GM23338 (cell line): ENCODE measurements at regions not wholly inside any gene's neighbourhood (a gene's known extent, or its start where the extent isn't known, plus 50 kb on each side); places are given as distances from the start of the nearest gene placed in this dataset.

ENCODE experiments used
- ATAC-seq: fragments of 200-7000 bp; cut with Tn5 transposase; 3 replicates; pipeline ENCODE4 v1.9.1; 2020
- DNase-seq: peaks from one replicate; pipeline ENCODE4 v3.0.0-alpha.2; 2015; ENCODE audit warnings: low spot score
- H2AFZ ChIP-seq: fragments of 200-600 bp; sonication (generic); 2 replicates; pipeline ENCODE4 v1.8.0; 2016; ENCODE audit warnings: antibody characterized with exemption, mild to moderate bottlenecking, moderate library complexity
- H3F3A ChIP-seq: fragments of 200-600 bp; sonication (generic); replicated peaks from 2 replicates; pipeline ENCODE4 v1.8.0; 2017; ENCODE audit warnings: antibody characterized with exemption, mixed run types, low read depth
- H3K27ac ChIP-seq: fragments of 200-600 bp; sonication (generic); 2 replicates; pipeline ENCODE4 v1.6.1; 2016; ENCODE audit warnings: low read depth
- H3K27me3 ChIP-seq: fragments of 200-600 bp; sonication (generic); 2 replicates; pipeline ENCODE4 v1.8.0; 2016; ENCODE audit warnings: mild to moderate bottlenecking, mixed run types, moderate library complexity; ENCODE audit not compliant: insufficient read depth
- H3K36me3 ChIP-seq: fragments of 200-600 bp; sonication (generic); 2 replicates; pipeline ENCODE4 v1.8.0; 2016; ENCODE audit warnings: mild to moderate bottlenecking; ENCODE audit not compliant: insufficient read depth
- H3K4me1 ChIP-seq: fragments of 200-600 bp; sonication (generic); 2 replicates; pipeline ENCODE4 v1.8.0; 2016; ENCODE audit warnings: mild to moderate bottlenecking, moderate library complexity; ENCODE audit not compliant: insufficient read depth
- H3K4me2 ChIP-seq: fragments of 200-600 bp; sonication (generic); 2 replicates; pipeline ENCODE4 v1.7.1; 2017; ENCODE audit warnings: mixed run types
- H3K4me3 ChIP-seq: fragments of 200-600 bp; sonication (generic); 2 replicates; pipeline ENCODE4 v1.6.1; 2016; ENCODE audit warnings: mixed run types
- H3K79me2 ChIP-seq: fragments of 200-600 bp; sonication (generic); replicated peaks from 2 replicates; pipeline ENCODE4 v1.8.0; 2017; ENCODE audit warnings: mild to moderate bottlenecking; ENCODE audit not compliant: insufficient read depth
- H3K9me2 ChIP-seq: fragments of 200-600 bp; sonication (generic); 2 replicates; pipeline ENCODE4 v1.8.0; 2017; ENCODE audit not compliant: insufficient read depth
- H4K20me1 ChIP-seq: fragments of 200-600 bp; sonication (generic); replicated peaks from 2 replicates; pipeline ENCODE4 v1.8.0; 2017; ENCODE audit warnings: mild to moderate bottlenecking; ENCODE audit not compliant: insufficient read depth
- H3K27ac Mint-ChIP-seq: 2 replicates; pipeline ENCODE4 v1.8.0; 2020; ENCODE audit warnings: inconsistent platforms, mild to moderate bottlenecking, moderate library complexity, mixed read lengths
- H3K27me3 Mint-ChIP-seq: 3 replicates; pipeline ENCODE4 v1.8.0; 2022; ENCODE audit warnings: low read depth, mild to moderate bottlenecking, moderate library complexity, mixed read lengths, inconsistent platforms; ENCODE audit not compliant: insufficient read depth, poor library complexity
- H3K36me3 Mint-ChIP-seq: 3 replicates; pipeline ENCODE4 v1.8.0; 2021; ENCODE audit warnings: low read depth, mild to moderate bottlenecking, inconsistent platforms, moderate library complexity, mixed read lengths
- H3K4me1 Mint-ChIP-seq: 3 replicates; pipeline ENCODE4 v1.8.0; 2020; ENCODE audit warnings: mild to moderate bottlenecking, inconsistent platforms, mixed read lengths
- H3K4me3 Mint-ChIP-seq: 3 replicates; pipeline ENCODE4 v1.8.0; 2021; ENCODE audit warnings: moderate library complexity, mild to moderate bottlenecking, inconsistent platforms, mixed read lengths
- H3K9me3 Mint-ChIP-seq: 3 replicates; pipeline ENCODE4 v1.8.0; 2020; ENCODE audit warnings: moderate library complexity, mild to moderate bottlenecking, inconsistent platforms, mixed read lengths
- CREB1 ChIP-seq: fragments of 250-450 bp; sonication (Bioruptor Pico); IDR thresholded peaks from 2 replicates; pipeline ENCODE4 v1.5.0; 2020; ENCODE audit warnings: low read depth, mild to moderate bottlenecking, moderate library complexity
- EZH2 ChIP-seq: fragments of 200-600 bp; sonication (generic); IDR thresholded peaks from one replicate; pipeline ENCODE4 v1.8.0; 2017; ENCODE audit warnings: antibody characterized with exemption, mild to moderate bottlenecking, low read depth; ENCODE audit not compliant: unreplicated experiment
- EZH2phosphoT487 ChIP-seq: fragments of 200-600 bp; sonication (generic); IDR thresholded peaks from one replicate; pipeline ENCODE4 v1.8.1; 2018; ENCODE audit warnings: antibody characterized with exemption; ENCODE audit not compliant: unreplicated experiment
- JUNB ChIP-seq: IDR thresholded peaks from one replicate; pipeline ENCODE4 v1.6.1; 2016; ENCODE audit warnings: antibody characterized with exemption; ENCODE audit not compliant: unreplicated experiment
- NANOG ChIP-seq: IDR thresholded peaks from 2 replicates; pipeline ENCODE4 v1.6.1; 2016; ENCODE audit warnings: antibody characterized with exemption, borderline replicate concordance
- POLR2AphosphoS5 ChIP-seq: IDR thresholded peaks from 2 replicates; pipeline ENCODE4 v1.6.1; 2016; ENCODE audit warnings: antibody characterized with exemption, low read depth
- STAT1 ChIP-seq: IDR thresholded peaks from one replicate; pipeline ENCODE4 v1.6.1; 2016; ENCODE audit warnings: antibody characterized with exemption; ENCODE audit not compliant: unreplicated experiment
- ZNF114 ChIP-seq: fragments of 250-450 bp; sonication (Bioruptor Pico); IDR thresholded peaks from 2 replicates; pipeline ENCODE4 v1.5.0; 2020; ENCODE audit warnings: mild to moderate bottlenecking, moderate library complexity
- ZNF331 ChIP-seq: fragments of 250-450 bp; sonication (Bioruptor Pico); IDR thresholded peaks from 2 replicates; pipeline ENCODE4 v1.5.0; 2020; ENCODE audit warnings: low read depth, mild to moderate bottlenecking, moderate library complexity
- TF ChIP-seq, protein P1 (sequence below): IDR thresholded peaks from one replicate; pipeline ENCODE4 v1.6.1; 2018; ENCODE audit warnings: antibody characterized with exemption; ENCODE audit not compliant: unreplicated experiment
- TF ChIP-seq, protein P2 (sequence below): IDR thresholded peaks from 2 replicates; pipeline ENCODE4 v1.6.1; 2016; ENCODE audit warnings: antibody characterized with exemption
- TF ChIP-seq, protein P3 (sequence below): fragments of 250-450 bp; sonication (Bioruptor Pico); IDR thresholded peaks from 2 replicates; pipeline ENCODE4 v1.5.0; 2020; ENCODE audit warnings: mild to moderate bottlenecking, moderate library complexity
- TF ChIP-seq, protein P4 (sequence below), 2 experiments: fragments of 200-600 bp in 1 of 2; sonication (generic) in 1 of 2; conservative IDR thresholded peaks; 2 replicates each; pipeline versions ENCODE4 v1.5.1 to v1.6.1; 2016 to 2017; ENCODE audit warnings: antibody characterized with exemption in 2 of 2, low read depth in 2 of 2, mild to moderate bottlenecking in 2 of 2, moderate library complexity in 1 of 2

DNA sequence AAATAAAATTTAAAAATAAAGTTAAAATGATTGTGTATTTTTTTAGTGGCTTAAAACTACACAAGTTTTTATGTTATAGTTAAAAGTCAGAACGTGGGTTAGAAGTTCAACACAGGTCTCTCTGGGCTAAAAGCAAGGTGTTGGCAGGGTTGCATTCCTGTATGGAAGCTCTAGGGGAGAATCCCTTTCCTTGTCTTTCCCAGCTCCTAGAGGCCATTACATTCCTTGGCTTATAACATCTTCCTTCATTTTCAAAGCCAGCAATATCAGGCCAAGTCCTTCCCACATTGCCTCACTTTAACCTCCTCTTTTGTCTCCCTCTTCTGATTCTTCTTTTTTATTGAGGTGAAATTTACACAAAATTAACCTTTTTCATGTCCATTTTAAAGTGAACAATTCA is 52.4 kb upstream of the EEPD1 start:
- H3K4me1 Mint-ChIP-seq = no peaks in the 10 kb centered on the region
- H3K36me3 Mint-ChIP-seq = no peaks in the 10 kb centered on the region
- Histone ChIP-seq H3K4me3 (no peak overlapping the region), H3K9me2 (no peaks in the 10 kb centered on the region), H4K20me1 (no peaks in the 10 kb centered on the region), H3K27ac (no peak overlapping the region), H3K79me2 (no peaks in the 10 kb centered on the region), H3K4me1 (no peaks in the 10 kb centered on the region), H2AFZ (no peak overlapping the region), H3K36me3 (no peaks in the 10 kb centered on the region), H3F3A (no peaks in the 10 kb centered on the region), H3K27me3 (no peaks in the 10 kb centered on the region), H3K4me2 (no peak overlapping the region)
- peaks cover 11% of the 10 kb centered on the region for H3K27me3 Mint-ChIP-seq
- TF ChIP-seq, protein P1, sequence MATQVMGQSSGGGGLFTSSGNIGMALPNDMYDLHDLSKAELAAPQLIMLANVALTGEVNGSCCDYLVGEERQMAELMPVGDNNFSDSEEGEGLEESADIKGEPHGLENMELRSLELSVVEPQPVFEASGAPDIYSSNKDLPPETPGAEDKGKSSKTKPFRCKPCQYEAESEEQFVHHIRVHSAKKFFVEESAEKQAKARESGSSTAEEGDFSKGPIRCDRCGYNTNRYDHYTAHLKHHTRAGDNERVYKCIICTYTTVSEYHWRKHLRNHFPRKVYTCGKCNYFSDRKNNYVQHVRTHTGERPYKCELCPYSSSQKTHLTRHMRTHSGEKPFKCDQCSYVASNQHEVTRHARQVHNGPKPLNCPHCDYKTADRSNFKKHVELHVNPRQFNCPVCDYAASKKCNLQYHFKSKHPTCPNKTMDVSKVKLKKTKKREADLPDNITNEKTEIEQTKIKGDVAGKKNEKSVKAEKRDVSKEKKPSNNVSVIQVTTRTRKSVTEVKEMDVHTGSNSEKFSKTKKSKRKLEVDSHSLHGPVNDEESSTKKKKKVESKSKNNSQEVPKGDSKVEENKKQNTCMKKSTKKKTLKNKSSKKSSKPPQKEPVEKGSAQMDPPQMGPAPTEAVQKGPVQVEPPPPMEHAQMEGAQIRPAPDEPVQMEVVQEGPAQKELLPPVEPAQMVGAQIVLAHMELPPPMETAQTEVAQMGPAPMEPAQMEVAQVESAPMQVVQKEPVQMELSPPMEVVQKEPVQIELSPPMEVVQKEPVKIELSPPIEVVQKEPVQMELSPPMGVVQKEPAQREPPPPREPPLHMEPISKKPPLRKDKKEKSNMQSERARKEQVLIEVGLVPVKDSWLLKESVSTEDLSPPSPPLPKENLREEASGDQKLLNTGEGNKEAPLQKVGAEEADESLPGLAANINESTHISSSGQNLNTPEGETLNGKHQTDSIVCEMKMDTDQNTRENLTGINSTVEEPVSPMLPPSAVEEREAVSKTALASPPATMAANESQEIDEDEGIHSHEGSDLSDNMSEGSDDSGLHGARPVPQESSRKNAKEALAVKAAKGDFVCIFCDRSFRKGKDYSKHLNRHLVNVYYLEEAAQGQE = no peak
- TF ChIP-seq, protein P2, sequence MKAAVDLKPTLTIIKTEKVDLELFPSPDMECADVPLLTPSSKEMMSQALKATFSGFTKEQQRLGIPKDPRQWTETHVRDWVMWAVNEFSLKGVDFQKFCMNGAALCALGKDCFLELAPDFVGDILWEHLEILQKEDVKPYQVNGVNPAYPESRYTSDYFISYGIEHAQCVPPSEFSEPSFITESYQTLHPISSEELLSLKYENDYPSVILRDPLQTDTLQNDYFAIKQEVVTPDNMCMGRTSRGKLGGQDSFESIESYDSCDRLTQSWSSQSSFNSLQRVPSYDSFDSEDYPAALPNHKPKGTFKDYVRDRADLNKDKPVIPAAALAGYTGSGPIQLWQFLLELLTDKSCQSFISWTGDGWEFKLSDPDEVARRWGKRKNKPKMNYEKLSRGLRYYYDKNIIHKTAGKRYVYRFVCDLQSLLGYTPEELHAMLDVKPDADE = no peak
- TF ChIP-seq STAT1 (no peak), POLR2AphosphoS5 (no peak), CREB1 (CRISPR knock-in tag) (no peak), ZNF114 (CRISPR knock-in tag) (no peak), JUNB (no peak), ZNF331 (CRISPR knock-in tag) (no peak), EZH2phosphoT487 (no peak), NANOG (no peak), EZH2 (no peak)
- TF ChIP-seq, protein P3, sequence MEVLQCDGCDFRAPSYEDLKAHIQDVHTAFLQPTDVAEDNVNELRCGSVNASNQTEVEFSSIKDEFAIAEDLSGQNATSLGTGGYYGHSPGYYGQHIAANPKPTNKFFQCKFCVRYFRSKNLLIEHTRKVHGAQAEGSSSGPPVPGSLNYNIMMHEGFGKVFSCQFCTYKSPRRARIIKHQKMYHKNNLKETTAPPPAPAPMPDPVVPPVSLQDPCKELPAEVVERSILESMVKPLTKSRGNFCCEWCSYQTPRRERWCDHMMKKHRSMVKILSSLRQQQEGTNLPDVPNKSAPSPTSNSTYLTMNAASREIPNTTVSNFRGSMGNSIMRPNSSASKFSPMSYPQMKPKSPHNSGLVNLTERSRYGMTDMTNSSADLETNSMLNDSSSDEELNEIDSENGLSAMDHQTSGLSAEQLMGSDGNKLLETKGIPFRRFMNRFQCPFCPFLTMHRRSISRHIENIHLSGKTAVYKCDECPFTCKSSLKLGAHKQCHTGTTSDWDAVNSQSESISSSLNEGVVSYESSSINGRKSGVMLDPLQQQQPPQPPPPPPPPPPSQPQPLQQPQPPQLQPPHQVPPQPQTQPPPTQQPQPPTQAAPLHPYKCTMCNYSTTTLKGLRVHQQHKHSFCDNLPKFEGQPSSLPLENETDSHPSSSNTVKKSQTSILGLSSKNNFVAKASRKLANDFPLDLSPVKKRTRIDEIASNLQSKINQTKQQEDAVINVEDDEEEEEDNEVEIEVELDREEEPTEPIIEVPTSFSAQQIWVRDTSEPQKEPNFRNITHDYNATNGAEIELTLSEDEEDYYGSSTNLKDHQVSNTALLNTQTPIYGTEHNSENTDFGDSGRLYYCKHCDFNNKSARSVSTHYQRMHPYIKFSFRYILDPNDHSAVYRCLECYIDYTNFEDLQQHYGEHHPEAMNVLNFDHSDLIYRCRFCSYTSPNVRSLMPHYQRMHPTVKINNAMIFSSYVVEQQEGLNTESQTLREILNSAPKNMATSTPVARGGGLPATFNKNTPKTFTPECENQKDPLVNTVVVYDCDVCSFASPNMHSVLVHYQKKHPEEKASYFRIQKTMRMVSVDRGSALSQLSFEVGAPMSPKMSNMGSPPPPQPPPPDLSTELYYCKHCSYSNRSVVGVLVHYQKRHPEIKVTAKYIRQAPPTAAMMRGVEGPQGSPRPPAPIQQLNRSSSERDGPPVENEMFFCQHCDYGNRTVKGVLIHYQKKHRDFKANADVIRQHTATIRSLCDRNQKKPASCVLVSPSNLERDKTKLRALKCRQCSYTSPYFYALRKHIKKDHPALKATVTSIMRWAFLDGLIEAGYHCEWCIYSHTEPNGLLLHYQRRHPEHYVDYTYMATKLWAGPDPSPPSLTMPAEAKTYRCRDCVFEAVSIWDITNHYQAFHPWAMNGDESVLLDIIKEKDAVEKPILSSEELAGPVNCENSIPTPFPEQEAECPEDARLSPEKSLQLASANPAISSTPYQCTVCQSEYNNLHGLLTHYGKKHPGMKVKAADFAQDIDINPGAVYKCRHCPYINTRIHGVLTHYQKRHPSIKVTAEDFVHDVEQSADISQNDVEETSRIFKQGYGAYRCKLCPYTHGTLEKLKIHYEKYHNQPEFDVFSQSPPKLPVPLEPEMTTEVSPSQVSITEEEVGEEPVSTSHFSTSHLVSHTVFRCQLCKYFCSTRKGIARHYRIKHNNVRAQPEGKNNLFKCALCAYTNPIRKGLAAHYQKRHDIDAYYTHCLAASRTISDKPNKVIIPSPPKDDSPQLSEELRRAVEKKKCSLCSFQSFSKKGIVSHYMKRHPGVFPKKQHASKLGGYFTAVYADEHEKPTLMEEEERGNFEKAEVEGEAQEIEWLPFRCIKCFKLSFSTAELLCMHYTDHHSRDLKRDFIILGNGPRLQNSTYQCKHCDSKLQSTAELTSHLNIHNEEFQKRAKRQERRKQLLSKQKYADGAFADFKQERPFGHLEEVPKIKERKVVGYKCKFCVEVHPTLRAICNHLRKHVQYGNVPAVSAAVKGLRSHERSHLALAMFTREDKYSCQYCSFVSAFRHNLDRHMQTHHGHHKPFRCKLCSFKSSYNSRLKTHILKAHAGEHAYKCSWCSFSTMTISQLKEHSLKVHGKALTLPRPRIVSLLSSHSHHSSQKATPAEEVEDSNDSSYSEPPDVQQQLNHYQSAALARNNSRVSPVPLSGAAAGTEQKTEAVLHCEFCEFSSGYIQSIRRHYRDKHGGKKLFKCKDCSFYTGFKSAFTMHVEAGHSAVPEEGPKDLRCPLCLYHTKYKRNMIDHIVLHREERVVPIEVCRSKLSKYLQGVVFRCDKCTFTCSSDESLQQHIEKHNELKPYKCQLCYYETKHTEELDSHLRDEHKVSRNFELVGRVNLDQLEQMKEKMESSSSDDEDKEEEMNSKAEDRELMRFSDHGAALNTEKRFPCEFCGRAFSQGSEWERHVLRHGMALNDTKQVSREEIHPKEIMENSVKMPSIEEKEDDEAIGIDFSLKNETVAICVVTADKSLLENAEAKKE = no peak
- TF ChIP-seq, protein P4, sequence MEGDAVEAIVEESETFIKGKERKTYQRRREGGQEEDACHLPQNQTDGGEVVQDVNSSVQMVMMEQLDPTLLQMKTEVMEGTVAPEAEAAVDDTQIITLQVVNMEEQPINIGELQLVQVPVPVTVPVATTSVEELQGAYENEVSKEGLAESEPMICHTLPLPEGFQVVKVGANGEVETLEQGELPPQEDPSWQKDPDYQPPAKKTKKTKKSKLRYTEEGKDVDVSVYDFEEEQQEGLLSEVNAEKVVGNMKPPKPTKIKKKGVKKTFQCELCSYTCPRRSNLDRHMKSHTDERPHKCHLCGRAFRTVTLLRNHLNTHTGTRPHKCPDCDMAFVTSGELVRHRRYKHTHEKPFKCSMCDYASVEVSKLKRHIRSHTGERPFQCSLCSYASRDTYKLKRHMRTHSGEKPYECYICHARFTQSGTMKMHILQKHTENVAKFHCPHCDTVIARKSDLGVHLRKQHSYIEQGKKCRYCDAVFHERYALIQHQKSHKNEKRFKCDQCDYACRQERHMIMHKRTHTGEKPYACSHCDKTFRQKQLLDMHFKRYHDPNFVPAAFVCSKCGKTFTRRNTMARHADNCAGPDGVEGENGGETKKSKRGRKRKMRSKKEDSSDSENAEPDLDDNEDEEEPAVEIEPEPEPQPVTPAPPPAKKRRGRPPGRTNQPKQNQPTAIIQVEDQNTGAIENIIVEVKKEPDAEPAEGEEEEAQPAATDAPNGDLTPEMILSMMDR (conservative IDR thresholded peaks at IDR 0.05; ENCODE audit: low read depth in 2 of 2) = no peak
- H3K4me3 Mint-ChIP-seq = no peak overlapping the region
- DNase-seq (no peak), ATAC-seq (no peak)
- no peaks in the 10 kb centered on the region for H3K9me3 Mint-ChIP-seq
- no peak overlapping the region for H3K27ac Mint-ChIP-seq
